NCI-H187 treated with DMSO at 0.1 percent for 48 hours (cell line): ENCODE measurements at regions not wholly inside any gene's neighbourhood (a gene's known extent, or its start where the extent isn't known, plus 50 kb on each side); places are given as distances from the start of the nearest gene placed in this dataset.

Source experiments
- DNase-seq: peaks from one replicate; lab custom pipeline; 2025; lab: John Stamatoyannopoulos, UW

GRCh38 chr2:238688193-238689153, 159.4 kb upstream of the TWIST2 start:
- DNase-seq, result no peak

- DNase-seq, result no peak
These were observed 158.6 kb upstream of the TWIST2 start for GRCh38 chr2:238689331-238689730.

GRCh38 chr2:238689871-238690389, 158.0 kb upstream of the TWIST2 start:
- DNase-seq, result no peak

GRCh38 chr2:238690511-238690910, 157.4 kb upstream of the TWIST2 start:
- no peak for DNase-seq

- DNase-seq, result no peak
These were observed 156.0 kb upstream of the TWIST2 start for GRCh38 chr2:238691596-238692491.

GRCh38 chr2:238692562-238692961, 155.3 kb upstream of the TWIST2 start:
- DNase-seq, result no peak

- no peak for DNase-seq
These were observed 154.4 kb upstream of the TWIST2 start for GRCh38 chr2:238693337-238694093.

GRCh38 chr2:238694136-238694755, 153.6 kb upstream of the TWIST2 start:
- no peak for DNase-seq

- no peak for DNase-seq
These were observed 153.0 kb upstream of the TWIST2 start for GRCh38 chr2:238694922-238695321.

- no peak for DNase-seq
These were observed 152.3 kb upstream of the TWIST2 start for GRCh38 chr2:238695538-238695937.

GRCh38 chr2:238696331-238696730, 151.6 kb upstream of the TWIST2 start:
- no peak for DNase-seq

- DNase-seq, result no peak
These were observed 151.1 kb upstream of the TWIST2 start for GRCh38 chr2:238696786-238697185.

GRCh38 chr2:238697193-238698071, 150.5 kb upstream of the TWIST2 start:
- no peak for DNase-seq

- DNase-seq, result no peak
These were observed 149.9 kb upstream of the TWIST2 start for GRCh38 chr2:238698072-238698352.

- DNase-seq, result no peak
These were observed 149.2 kb upstream of the TWIST2 start for GRCh38 chr2:238698451-238699306.

- DNase-seq, result no peak
These were observed 148.4 kb upstream of the TWIST2 start for GRCh38 chr2:238699307-238700116.

GRCh38 chr2:238700117-238700457, 147.8 kb upstream of the TWIST2 start:
- no peak for DNase-seq

- DNase-seq, result no peak
These were observed 147.2 kb upstream of the TWIST2 start for GRCh38 chr2:238700506-238701340.
